GM23338 (cell line): ENCODE measurements at regions not wholly inside any gene's neighbourhood (a gene's known extent, or its start where the extent isn't known, plus 50 kb on each side); places are given as distances from the start of the nearest gene placed in this dataset.

Source experiments
- ATAC-seq: fragments of 200-7000 bp; cut with Tn5 transposase; 3 replicates; pipeline ENCODE4 v1.9.1; 2020
- DNase-seq: peaks from one replicate; pipeline ENCODE4 v3.0.0-alpha.2; 2015; ENCODE audit warnings: low spot score
- H2AFZ ChIP-seq: fragments of 200-600 bp; sonication (generic); 2 replicates; pipeline ENCODE4 v1.8.0; 2016; ENCODE audit warnings: antibody characterized with exemption, mild to moderate bottlenecking, moderate library complexity
- H3F3A ChIP-seq: fragments of 200-600 bp; sonication (generic); replicated peaks from 2 replicates; pipeline ENCODE4 v1.8.0; 2017; ENCODE audit warnings: antibody characterized with exemption, mixed run types, low read depth
- H3K27ac ChIP-seq: fragments of 200-600 bp; sonication (generic); 2 replicates; pipeline ENCODE4 v1.6.1; 2016; ENCODE audit warnings: low read depth
- H3K27me3 ChIP-seq: fragments of 200-600 bp; sonication (generic); 2 replicates; pipeline ENCODE4 v1.8.0; 2016; ENCODE audit warnings: mild to moderate bottlenecking, mixed run types, moderate library complexity; ENCODE audit not compliant: insufficient read depth
- H3K36me3 ChIP-seq: fragments of 200-600 bp; sonication (generic); 2 replicates; pipeline ENCODE4 v1.8.0; 2016; ENCODE audit warnings: mild to moderate bottlenecking; ENCODE audit not compliant: insufficient read depth
- H3K4me1 ChIP-seq: fragments of 200-600 bp; sonication (generic); 2 replicates; pipeline ENCODE4 v1.8.0; 2016; ENCODE audit warnings: mild to moderate bottlenecking, moderate library complexity; ENCODE audit not compliant: insufficient read depth
- H3K4me2 ChIP-seq: fragments of 200-600 bp; sonication (generic); 2 replicates; pipeline ENCODE4 v1.7.1; 2017; ENCODE audit warnings: mixed run types
- H3K4me3 ChIP-seq: fragments of 200-600 bp; sonication (generic); 2 replicates; pipeline ENCODE4 v1.6.1; 2016; ENCODE audit warnings: mixed run types
- H3K79me2 ChIP-seq: fragments of 200-600 bp; sonication (generic); replicated peaks from 2 replicates; pipeline ENCODE4 v1.8.0; 2017; ENCODE audit warnings: mild to moderate bottlenecking; ENCODE audit not compliant: insufficient read depth
- H3K9me2 ChIP-seq: fragments of 200-600 bp; sonication (generic); 2 replicates; pipeline ENCODE4 v1.8.0; 2017; ENCODE audit not compliant: insufficient read depth
- H4K20me1 ChIP-seq: fragments of 200-600 bp; sonication (generic); replicated peaks from 2 replicates; pipeline ENCODE4 v1.8.0; 2017; ENCODE audit warnings: mild to moderate bottlenecking; ENCODE audit not compliant: insufficient read depth
- H3K27ac Mint-ChIP-seq: 2 replicates; pipeline ENCODE4 v1.8.0; 2020; ENCODE audit warnings: inconsistent platforms, mild to moderate bottlenecking, moderate library complexity, mixed read lengths
- H3K27me3 Mint-ChIP-seq: 3 replicates; pipeline ENCODE4 v1.8.0; 2022; ENCODE audit warnings: low read depth, mild to moderate bottlenecking, moderate library complexity, mixed read lengths, inconsistent platforms; ENCODE audit not compliant: insufficient read depth, poor library complexity
- H3K36me3 Mint-ChIP-seq: 3 replicates; pipeline ENCODE4 v1.8.0; 2021; ENCODE audit warnings: low read depth, mild to moderate bottlenecking, inconsistent platforms, moderate library complexity, mixed read lengths
- H3K4me1 Mint-ChIP-seq: 3 replicates; pipeline ENCODE4 v1.8.0; 2020; ENCODE audit warnings: mild to moderate bottlenecking, inconsistent platforms, mixed read lengths
- H3K4me3 Mint-ChIP-seq: 3 replicates; pipeline ENCODE4 v1.8.0; 2021; ENCODE audit warnings: moderate library complexity, mild to moderate bottlenecking, inconsistent platforms, mixed read lengths
- H3K9me3 Mint-ChIP-seq: 3 replicates; pipeline ENCODE4 v1.8.0; 2020; ENCODE audit warnings: moderate library complexity, mild to moderate bottlenecking, inconsistent platforms, mixed read lengths
- CREB1 ChIP-seq: fragments of 250-450 bp; sonication (Bioruptor Pico); IDR thresholded peaks from 2 replicates; pipeline ENCODE4 v1.5.0; 2020; ENCODE audit warnings: low read depth, mild to moderate bottlenecking, moderate library complexity
- EZH2phosphoT487 ChIP-seq: fragments of 200-600 bp; sonication (generic); IDR thresholded peaks from one replicate; pipeline ENCODE4 v1.8.1; 2018; ENCODE audit warnings: antibody characterized with exemption; ENCODE audit not compliant: unreplicated experiment
- JUNB ChIP-seq: IDR thresholded peaks from one replicate; pipeline ENCODE4 v1.6.1; 2016; ENCODE audit warnings: antibody characterized with exemption; ENCODE audit not compliant: unreplicated experiment
- NANOG ChIP-seq: IDR thresholded peaks from 2 replicates; pipeline ENCODE4 v1.6.1; 2016; ENCODE audit warnings: antibody characterized with exemption, borderline replicate concordance
- STAT1 ChIP-seq: IDR thresholded peaks from one replicate; pipeline ENCODE4 v1.6.1; 2016; ENCODE audit warnings: antibody characterized with exemption; ENCODE audit not compliant: unreplicated experiment
- ZNF114 ChIP-seq: fragments of 250-450 bp; sonication (Bioruptor Pico); IDR thresholded peaks from 2 replicates; pipeline ENCODE4 v1.5.0; 2020; ENCODE audit warnings: mild to moderate bottlenecking, moderate library complexity
- TF ChIP-seq, protein P1 (sequence below): IDR thresholded peaks from one replicate; pipeline ENCODE4 v1.6.1; 2018; ENCODE audit warnings: antibody characterized with exemption; ENCODE audit not compliant: unreplicated experiment
- TF ChIP-seq, protein P2 (sequence below): IDR thresholded peaks from 2 replicates; pipeline ENCODE4 v1.6.1; 2016; ENCODE audit warnings: antibody characterized with exemption
- TF ChIP-seq, protein P3 (sequence below): fragments of 250-450 bp; sonication (Bioruptor Pico); IDR thresholded peaks from 2 replicates; pipeline ENCODE4 v1.5.0; 2020; ENCODE audit warnings: mild to moderate bottlenecking, moderate library complexity

DNA sequence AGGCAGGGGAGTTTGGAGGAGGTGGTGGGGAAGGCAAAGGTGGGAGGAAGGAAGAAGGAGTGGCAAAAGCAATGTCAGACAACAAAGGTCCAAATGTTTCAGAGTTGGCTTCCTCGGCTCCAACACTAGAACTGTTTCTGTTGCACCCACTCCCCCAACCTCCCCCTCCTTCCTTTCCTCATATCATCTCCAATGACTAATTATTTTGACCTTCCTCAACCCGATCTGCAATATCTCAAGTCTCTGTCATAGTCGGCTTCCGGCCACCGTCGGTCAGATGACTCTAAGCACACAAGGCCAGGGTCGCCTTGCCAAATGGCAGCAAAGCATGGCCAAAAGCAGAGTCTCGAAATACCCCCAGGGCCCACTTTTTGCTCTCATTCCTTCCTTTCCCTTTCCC is 637.0 kb upstream of the TBX3 start (continued):
- TF ChIP-seq, protein P1, sequence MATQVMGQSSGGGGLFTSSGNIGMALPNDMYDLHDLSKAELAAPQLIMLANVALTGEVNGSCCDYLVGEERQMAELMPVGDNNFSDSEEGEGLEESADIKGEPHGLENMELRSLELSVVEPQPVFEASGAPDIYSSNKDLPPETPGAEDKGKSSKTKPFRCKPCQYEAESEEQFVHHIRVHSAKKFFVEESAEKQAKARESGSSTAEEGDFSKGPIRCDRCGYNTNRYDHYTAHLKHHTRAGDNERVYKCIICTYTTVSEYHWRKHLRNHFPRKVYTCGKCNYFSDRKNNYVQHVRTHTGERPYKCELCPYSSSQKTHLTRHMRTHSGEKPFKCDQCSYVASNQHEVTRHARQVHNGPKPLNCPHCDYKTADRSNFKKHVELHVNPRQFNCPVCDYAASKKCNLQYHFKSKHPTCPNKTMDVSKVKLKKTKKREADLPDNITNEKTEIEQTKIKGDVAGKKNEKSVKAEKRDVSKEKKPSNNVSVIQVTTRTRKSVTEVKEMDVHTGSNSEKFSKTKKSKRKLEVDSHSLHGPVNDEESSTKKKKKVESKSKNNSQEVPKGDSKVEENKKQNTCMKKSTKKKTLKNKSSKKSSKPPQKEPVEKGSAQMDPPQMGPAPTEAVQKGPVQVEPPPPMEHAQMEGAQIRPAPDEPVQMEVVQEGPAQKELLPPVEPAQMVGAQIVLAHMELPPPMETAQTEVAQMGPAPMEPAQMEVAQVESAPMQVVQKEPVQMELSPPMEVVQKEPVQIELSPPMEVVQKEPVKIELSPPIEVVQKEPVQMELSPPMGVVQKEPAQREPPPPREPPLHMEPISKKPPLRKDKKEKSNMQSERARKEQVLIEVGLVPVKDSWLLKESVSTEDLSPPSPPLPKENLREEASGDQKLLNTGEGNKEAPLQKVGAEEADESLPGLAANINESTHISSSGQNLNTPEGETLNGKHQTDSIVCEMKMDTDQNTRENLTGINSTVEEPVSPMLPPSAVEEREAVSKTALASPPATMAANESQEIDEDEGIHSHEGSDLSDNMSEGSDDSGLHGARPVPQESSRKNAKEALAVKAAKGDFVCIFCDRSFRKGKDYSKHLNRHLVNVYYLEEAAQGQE = no peak
- TF ChIP-seq, protein P2, sequence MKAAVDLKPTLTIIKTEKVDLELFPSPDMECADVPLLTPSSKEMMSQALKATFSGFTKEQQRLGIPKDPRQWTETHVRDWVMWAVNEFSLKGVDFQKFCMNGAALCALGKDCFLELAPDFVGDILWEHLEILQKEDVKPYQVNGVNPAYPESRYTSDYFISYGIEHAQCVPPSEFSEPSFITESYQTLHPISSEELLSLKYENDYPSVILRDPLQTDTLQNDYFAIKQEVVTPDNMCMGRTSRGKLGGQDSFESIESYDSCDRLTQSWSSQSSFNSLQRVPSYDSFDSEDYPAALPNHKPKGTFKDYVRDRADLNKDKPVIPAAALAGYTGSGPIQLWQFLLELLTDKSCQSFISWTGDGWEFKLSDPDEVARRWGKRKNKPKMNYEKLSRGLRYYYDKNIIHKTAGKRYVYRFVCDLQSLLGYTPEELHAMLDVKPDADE = no peak

DNA sequence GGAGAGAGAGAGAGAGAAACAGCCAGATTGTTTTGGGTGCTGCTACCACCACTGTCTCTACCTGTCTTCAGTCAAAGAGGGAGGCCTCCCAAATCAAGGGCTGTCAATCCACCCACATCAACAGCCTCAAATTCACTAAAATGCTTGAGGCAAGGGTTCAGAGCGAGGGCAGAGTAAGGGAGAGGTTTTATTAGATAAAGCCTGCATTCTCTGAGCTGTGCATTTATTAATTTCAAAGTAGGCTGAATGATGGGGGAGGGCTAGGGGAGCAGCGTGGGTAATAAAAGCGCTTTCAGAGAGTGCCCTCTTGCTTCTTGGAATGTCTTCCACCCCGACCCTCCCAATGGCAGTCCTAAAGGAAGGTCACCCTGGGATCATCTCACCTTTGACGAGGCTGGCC is 636.5 kb upstream of the TBX3 start:
- no peaks in the 10 kb centered on the region for H3K27me3 ChIP-seq
- H3K36me3 ChIP-seq = no peaks in the 10 kb centered on the region
- H3K4me1 ChIP-seq = no peaks in the 10 kb centered on the region
- H3K79me2 ChIP-seq = no peaks in the 10 kb centered on the region
- H2AFZ ChIP-seq = peak overlapping the region; percentile 66; the same call in 1 of the 2 replicates
- Mint-ChIP-seq H3K36me3 (no peaks in the 10 kb centered on the region), H3K27me3 (peaks cover 2% of the 10 kb centered on the region), H3K4me1 (no peaks in the 10 kb centered on the region; the same call in 2 of the 3 replicates), H3K27ac (no peak overlapping the region), H3K4me3 (no peak overlapping the region), H3K9me3 (no peaks in the 10 kb centered on the region)
- no peaks in the 10 kb centered on the region for H4K20me1 ChIP-seq
- H3K27ac ChIP-seq = no peak overlapping the region
- H3K4me3 ChIP-seq = no peak overlapping the region
- no peaks in the 10 kb centered on the region for H3K9me2 ChIP-seq
- no peak overlapping the region for H3K4me2 ChIP-seq
- ATAC-seq (no peak), DNase-seq (no peak)
- no peaks in the 10 kb centered on the region for H3F3A ChIP-seq
- TF ChIP-seq JUNB = no peak
- no peak for TF ChIP-seq CREB1 (CRISPR knock-in tag)
- no peak for TF ChIP-seq ZNF114 (CRISPR knock-in tag)
- TF ChIP-seq, protein P2 = no peak
- TF ChIP-seq, protein P3, sequence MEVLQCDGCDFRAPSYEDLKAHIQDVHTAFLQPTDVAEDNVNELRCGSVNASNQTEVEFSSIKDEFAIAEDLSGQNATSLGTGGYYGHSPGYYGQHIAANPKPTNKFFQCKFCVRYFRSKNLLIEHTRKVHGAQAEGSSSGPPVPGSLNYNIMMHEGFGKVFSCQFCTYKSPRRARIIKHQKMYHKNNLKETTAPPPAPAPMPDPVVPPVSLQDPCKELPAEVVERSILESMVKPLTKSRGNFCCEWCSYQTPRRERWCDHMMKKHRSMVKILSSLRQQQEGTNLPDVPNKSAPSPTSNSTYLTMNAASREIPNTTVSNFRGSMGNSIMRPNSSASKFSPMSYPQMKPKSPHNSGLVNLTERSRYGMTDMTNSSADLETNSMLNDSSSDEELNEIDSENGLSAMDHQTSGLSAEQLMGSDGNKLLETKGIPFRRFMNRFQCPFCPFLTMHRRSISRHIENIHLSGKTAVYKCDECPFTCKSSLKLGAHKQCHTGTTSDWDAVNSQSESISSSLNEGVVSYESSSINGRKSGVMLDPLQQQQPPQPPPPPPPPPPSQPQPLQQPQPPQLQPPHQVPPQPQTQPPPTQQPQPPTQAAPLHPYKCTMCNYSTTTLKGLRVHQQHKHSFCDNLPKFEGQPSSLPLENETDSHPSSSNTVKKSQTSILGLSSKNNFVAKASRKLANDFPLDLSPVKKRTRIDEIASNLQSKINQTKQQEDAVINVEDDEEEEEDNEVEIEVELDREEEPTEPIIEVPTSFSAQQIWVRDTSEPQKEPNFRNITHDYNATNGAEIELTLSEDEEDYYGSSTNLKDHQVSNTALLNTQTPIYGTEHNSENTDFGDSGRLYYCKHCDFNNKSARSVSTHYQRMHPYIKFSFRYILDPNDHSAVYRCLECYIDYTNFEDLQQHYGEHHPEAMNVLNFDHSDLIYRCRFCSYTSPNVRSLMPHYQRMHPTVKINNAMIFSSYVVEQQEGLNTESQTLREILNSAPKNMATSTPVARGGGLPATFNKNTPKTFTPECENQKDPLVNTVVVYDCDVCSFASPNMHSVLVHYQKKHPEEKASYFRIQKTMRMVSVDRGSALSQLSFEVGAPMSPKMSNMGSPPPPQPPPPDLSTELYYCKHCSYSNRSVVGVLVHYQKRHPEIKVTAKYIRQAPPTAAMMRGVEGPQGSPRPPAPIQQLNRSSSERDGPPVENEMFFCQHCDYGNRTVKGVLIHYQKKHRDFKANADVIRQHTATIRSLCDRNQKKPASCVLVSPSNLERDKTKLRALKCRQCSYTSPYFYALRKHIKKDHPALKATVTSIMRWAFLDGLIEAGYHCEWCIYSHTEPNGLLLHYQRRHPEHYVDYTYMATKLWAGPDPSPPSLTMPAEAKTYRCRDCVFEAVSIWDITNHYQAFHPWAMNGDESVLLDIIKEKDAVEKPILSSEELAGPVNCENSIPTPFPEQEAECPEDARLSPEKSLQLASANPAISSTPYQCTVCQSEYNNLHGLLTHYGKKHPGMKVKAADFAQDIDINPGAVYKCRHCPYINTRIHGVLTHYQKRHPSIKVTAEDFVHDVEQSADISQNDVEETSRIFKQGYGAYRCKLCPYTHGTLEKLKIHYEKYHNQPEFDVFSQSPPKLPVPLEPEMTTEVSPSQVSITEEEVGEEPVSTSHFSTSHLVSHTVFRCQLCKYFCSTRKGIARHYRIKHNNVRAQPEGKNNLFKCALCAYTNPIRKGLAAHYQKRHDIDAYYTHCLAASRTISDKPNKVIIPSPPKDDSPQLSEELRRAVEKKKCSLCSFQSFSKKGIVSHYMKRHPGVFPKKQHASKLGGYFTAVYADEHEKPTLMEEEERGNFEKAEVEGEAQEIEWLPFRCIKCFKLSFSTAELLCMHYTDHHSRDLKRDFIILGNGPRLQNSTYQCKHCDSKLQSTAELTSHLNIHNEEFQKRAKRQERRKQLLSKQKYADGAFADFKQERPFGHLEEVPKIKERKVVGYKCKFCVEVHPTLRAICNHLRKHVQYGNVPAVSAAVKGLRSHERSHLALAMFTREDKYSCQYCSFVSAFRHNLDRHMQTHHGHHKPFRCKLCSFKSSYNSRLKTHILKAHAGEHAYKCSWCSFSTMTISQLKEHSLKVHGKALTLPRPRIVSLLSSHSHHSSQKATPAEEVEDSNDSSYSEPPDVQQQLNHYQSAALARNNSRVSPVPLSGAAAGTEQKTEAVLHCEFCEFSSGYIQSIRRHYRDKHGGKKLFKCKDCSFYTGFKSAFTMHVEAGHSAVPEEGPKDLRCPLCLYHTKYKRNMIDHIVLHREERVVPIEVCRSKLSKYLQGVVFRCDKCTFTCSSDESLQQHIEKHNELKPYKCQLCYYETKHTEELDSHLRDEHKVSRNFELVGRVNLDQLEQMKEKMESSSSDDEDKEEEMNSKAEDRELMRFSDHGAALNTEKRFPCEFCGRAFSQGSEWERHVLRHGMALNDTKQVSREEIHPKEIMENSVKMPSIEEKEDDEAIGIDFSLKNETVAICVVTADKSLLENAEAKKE (CRISPR knock-in tag) = no peak
- TF ChIP-seq, protein P1 = no peak
- TF ChIP-seq NANOG = no peak
- TF ChIP-seq EZH2phosphoT487 = no peak
- TF ChIP-seq STAT1 = no peak
